A673 (cell line): ENCODE measurements at regions not wholly inside any gene's neighbourhood (a gene's known extent, or its start where the extent isn't known, plus 50 kb on each side); places are given as distances from the start of the nearest gene placed in this dataset.

Experiments
- BruUV-seq: library from RNA; stranded (reverse); fragments of 400-500 nt; replicated peaks from 2 replicates; lab custom pipeline; 2021; lab: Mats Ljungman, UMichigan
- CTCF ChIA-PET: fragments of 300-600 bp; sonication (Branson Sonifier 250); formaldehyde crosslinking; loops from one replicate; lab custom pipeline; 2022; ENCODE audit warnings: antibody characterized with exemption; lab: Charles Lee
- POLR2A ChIA-PET: fragments of 300-600 bp; sonication (Branson Sonifier 250); formaldehyde crosslinking; loops from one replicate; lab custom pipeline; 2022; ENCODE audit warnings: antibody characterized with exemption; ENCODE audit not compliant: low non-redundant PET; lab: Charles Lee
- DNase-seq: peaks from one replicate; pipeline ENCODE4 v3.0.0-alpha.2; 2015; ENCODE audit warnings: low spot score
- H3K27ac ChIP-seq: fragments of 200-600 bp; sonication (generic); 2 replicates; pipeline ENCODE4 v1.5.1; 2016; ENCODE audit warnings: mixed run types, low read depth, mild to moderate bottlenecking, mixed read lengths, antibody characterized with exemption, low read length; ENCODE audit not compliant: poor library complexity, severe bottlenecking
- H3K27me3 ChIP-seq: fragments of 200-600 bp; sonication (generic); replicated peaks from 2 replicates; pipeline ENCODE4 v1.6.1; 2017; ENCODE audit warnings: mixed run types, low read depth, mild to moderate bottlenecking, mixed read lengths, antibody characterized with exemption, low read length; ENCODE audit not compliant: insufficient read depth, poor library complexity
- H3K36me3 ChIP-seq: fragments of 200-600 bp; sonication (generic); 2 replicates; pipeline ENCODE4 v1.6.1; 2016; ENCODE audit warnings: mixed run types, mild to moderate bottlenecking, mixed read lengths, antibody characterized with exemption, low read length; ENCODE audit not compliant: insufficient read depth, poor library complexity, severe bottlenecking
- H3K4me1 ChIP-seq: fragments of 200-600 bp; sonication (generic); 2 replicates; pipeline ENCODE4 v1.6.1; 2017; ENCODE audit warnings: mixed run types, mild to moderate bottlenecking, mixed read lengths, antibody characterized with exemption, low read length; ENCODE audit not compliant: insufficient read depth, poor library complexity, severe bottlenecking
- H3K4me3 ChIP-seq: fragments of 200-600 bp; sonication (generic); 2 replicates; pipeline ENCODE4 v1.5.1; 2016; ENCODE audit warnings: low read depth, mixed run types, mild to moderate bottlenecking, mixed read lengths, low read length; ENCODE audit not compliant: poor library complexity, severe bottlenecking
- H3K9me3 ChIP-seq: fragments of 200-600 bp; sonication (generic); 2 replicates; pipeline ENCODE4 v1.6.1; 2016; ENCODE audit warnings: mixed run types, low read depth, mild to moderate bottlenecking, mixed read lengths, antibody characterized with exemption, low read length; ENCODE audit not compliant: poor library complexity, severe bottlenecking
- CTCF ChIP-seq: fragments of 300-800, 200-600 bp; sonication (generic); conservative IDR thresholded peaks from 2 replicates; pipeline ENCODE4 v1.5.1; 2017; ENCODE audit warnings: low read depth, mild to moderate bottlenecking, antibody characterized with exemption, low read length, moderate library complexity, mixed read lengths
- EZH2 ChIP-seq: fragments of 200-600 bp; sonication (generic); IDR thresholded peaks from 2 replicates; pipeline ENCODE4 v1.6.1; 2017; ENCODE audit warnings: borderline replicate concordance, low read depth, mild to moderate bottlenecking, mixed read lengths, antibody characterized with exemption, low read length; ENCODE audit not compliant: poor library complexity, severe bottlenecking
- intact Hi-C: fragments of 100-400 bp; cut with micrococcal nuclease; formaldehyde crosslinking; loops from one replicate; pipeline ENCODE4 v1.10.0; 2022; ENCODE audit not compliant: unreplicated experiment

DNA sequence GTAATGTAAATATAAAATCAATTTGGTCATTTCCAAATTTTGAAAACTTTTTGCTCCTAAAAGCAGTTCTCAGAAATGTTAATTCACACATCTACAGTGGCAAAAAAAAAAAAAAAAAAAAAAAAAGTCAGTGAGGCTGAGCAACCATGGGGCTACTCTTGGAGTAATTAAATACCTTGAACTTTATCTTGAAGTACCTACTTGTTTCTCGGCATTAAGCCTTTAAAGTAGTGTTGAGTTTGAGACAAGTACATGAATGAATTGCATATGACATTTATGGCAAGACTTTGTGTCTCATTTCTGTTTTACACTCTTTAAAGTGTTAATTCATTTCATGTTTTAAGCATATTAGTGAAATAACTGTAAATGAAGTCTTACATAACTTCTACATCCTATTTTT lies 613.3 kb downstream of the XIRP2 start:
- POLR2A ChIA-PET, result no interaction called here
- CTCF ChIA-PET, result no interaction called here
- Histone ChIP-seq H3K27ac (no peak overlapping the region), H3K9me3 (no peaks in the 10 kb centered on the region), H3K4me1 (no peaks in the 10 kb centered on the region), H3K36me3 (no peaks in the 10 kb centered on the region), H3K27me3 (no peaks in the 10 kb centered on the region), H3K4me3 (no peak overlapping the region)
- intact Hi-C loops, result no loop called here
- no TSS peak for BruUV-seq
- no peak for DNase-seq
- TF ChIP-seq EZH2 (no peak), CTCF (no peak)

DNA sequence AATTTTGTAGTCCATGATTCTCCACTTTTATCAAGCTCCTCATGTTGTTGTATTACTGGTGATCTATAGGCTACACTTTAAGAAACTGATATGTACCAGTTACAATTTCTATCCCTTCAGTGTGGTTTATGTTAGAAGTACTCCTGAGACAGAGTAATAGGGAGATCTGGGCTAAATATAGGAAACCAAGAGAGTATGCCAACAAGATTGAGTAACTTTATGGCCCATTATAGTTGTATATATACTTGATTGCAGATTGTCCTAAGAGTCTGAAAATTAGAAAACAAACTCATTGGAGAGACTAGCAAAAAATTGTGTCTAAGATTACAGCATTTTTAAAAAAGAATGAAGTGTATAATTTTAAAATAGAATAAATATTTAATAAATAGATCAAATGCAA lies 605.6 kb downstream of the XIRP2 start:
- DNase-seq, result no peak
- ChIA-PET CTCF (no interaction called here), POLR2A (no interaction called here)
- no peaks in the 10 kb centered on the region for H3K4me1 ChIP-seq
- no peaks in the 10 kb centered on the region for H3K9me3 ChIP-seq
- no peak for TF ChIP-seq EZH2
- no peak for TF ChIP-seq CTCF
- intact Hi-C loops, result no loop called here
- no peak overlapping the region for H3K27ac ChIP-seq
- H3K27me3 ChIP-seq, result no peaks in the 10 kb centered on the region
- no TSS peak for BruUV-seq
- H3K4me3 ChIP-seq, result no peak overlapping the region
- H3K36me3 ChIP-seq, result no peaks in the 10 kb centered on the region

- Histone ChIP-seq H3K36me3 (no peaks in the 10 kb centered on the region), H3K4me3 (no peak overlapping the region), H3K27me3 (no peaks in the 10 kb centered on the region), H3K9me3 (no peaks in the 10 kb centered on the region), H3K27ac (no peak overlapping the region), H3K4me1 (no peaks in the 10 kb centered on the region)
- no TSS peak for BruUV-seq
- intact Hi-C loops, result no loop called here
- ChIA-PET POLR2A (no interaction called here), CTCF (no interaction called here)
- TF ChIP-seq CTCF (no peak), EZH2 (no peak)
- no peak for DNase-seq
Observed at GRCh38 chr2:167492486-167492885, 604.2 kb downstream of the XIRP2 start.
